ENCODE measurements at regions not wholly inside any gene's neighbourhood (a gene's known extent, or its start where the extent isn't known, plus 50 kb on each side); places are given as distances from the start of the nearest gene placed in this dataset.
A peak's percentile ranks its signal among the peaks of the same experiment; 100 is the strongest.

DNA sequence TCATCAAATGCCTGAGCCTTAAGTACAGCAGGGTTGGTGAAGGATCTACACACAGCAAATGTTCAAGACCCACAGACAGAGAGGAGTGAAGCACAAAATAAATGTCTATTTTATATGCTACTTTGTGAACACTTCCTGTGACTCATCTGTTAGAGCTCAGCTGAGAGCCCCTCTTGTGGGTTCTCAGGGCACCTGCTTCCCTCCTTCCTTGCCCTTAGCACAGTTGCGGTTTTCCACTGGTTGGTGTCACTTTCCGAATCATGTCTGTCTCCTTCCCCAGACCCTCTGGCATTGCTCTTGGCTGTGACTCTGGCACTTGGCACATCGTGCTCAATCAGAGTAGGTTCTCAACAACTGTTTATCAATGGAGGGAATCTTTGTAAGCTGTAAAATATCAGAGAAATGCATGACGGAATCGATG is 128.5 kb upstream of the STC2 start:
- no peak overlapping the region for H3K9ac ChIP-seq (ENCODE audit: low read length in 5 of 5)

DNA sequence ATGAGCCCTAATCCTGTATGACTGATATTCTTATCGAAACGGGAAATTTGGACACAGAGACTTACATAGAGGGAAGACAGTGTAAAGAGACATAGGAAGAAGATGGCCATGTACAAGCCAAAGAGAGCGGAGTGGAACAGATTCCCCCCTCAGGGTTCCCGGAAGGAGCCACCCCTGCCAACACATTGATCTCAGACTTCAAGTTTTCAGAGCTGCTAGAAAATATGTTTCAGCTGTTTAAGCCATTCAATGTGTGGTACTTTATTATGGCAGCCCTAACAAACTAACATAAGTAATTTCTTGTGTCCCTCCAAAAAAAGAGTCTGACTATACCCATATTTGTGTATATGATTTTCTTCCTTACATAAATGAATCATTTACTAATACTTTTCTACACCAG is 128.0 kb upstream of the STC2 start:
- peak overlapping the region; percentile 28 for H3K27ac ChIP-seq (ENCODE audit: low read depth, low read length)
- H3K4me3 ChIP-seq (ENCODE audit: low read depth in 1 of 5, low read length in 5 of 5), result no peak overlapping the region
- no peaks in the 10 kb centered on the region for H3K27me3 ChIP-seq (ENCODE audit: control insufficient read depth in 5 of 5, insufficient read depth in 4 of 5, low read length in 5 of 5)
- H3K9me3 ChIP-seq (ENCODE audit: control insufficient read depth in 5 of 5, low read length in 5 of 5), result no peaks in the 10 kb centered on the region
- no peak overlapping the region for H3K9ac ChIP-seq (ENCODE audit: low read length in 5 of 5)
- H3K36me3 ChIP-seq (ENCODE audit: control insufficient read depth in 5 of 5, insufficient read depth in 5 of 5, low read length in 5 of 5), result no peaks in the 10 kb centered on the region
- H3K4me1 ChIP-seq (ENCODE audit: control insufficient read depth in 5 of 5, insufficient read depth in 5 of 5, low read length in 5 of 5), result peaks cover 0 to 16% (median 10%) of the 10 kb centered on the region in 5 donors

More for the DNA sequence above, 128.5 kb upstream of the STC2 start:
- H3K4me1 ChIP-seq (ENCODE audit: control insufficient read depth in 5 of 5, insufficient read depth in 5 of 5, low read length in 5 of 5), result peaks cover 0 to 16% (median 10%) of the 10 kb centered on the region in 5 donors
- no peak overlapping the region for H3K4me3 ChIP-seq (ENCODE audit: low read depth in 1 of 5, low read length in 5 of 5)
- H3K27ac ChIP-seq (ENCODE audit: low read depth, low read length), result no peak overlapping the region
- no peaks in the 10 kb centered on the region for H3K9me3 ChIP-seq (ENCODE audit: control insufficient read depth in 5 of 5, low read length in 5 of 5)
- no peaks in the 10 kb centered on the region for H3K36me3 ChIP-seq (ENCODE audit: control insufficient read depth in 5 of 5, insufficient read depth in 5 of 5, low read length in 5 of 5)
- H3K27me3 ChIP-seq (ENCODE audit: control insufficient read depth in 5 of 5, insufficient read depth in 4 of 5, low read length in 5 of 5), result no peaks in the 10 kb centered on the region

DNA sequence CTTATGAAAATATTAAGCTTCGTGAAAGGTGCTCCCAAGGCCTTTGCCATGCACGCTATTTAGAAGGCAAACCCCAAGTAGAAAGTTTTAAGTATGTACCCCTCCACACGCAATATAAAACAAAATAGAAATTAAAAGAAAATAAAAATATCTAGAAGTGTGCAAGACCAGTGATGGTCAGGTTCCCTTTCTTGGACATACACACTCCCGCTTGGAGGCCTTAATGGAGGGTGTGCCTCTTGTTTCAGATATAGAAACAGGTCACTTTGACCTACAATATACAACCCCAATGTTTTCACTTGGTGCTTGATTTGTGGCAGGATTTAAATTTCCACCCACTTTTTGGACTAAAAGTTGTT is 127.4 kb upstream of the STC2 start:
- peak overlapping the region; percentile 28 for H3K27ac ChIP-seq (ENCODE audit: low read depth, low read length)

DNA sequence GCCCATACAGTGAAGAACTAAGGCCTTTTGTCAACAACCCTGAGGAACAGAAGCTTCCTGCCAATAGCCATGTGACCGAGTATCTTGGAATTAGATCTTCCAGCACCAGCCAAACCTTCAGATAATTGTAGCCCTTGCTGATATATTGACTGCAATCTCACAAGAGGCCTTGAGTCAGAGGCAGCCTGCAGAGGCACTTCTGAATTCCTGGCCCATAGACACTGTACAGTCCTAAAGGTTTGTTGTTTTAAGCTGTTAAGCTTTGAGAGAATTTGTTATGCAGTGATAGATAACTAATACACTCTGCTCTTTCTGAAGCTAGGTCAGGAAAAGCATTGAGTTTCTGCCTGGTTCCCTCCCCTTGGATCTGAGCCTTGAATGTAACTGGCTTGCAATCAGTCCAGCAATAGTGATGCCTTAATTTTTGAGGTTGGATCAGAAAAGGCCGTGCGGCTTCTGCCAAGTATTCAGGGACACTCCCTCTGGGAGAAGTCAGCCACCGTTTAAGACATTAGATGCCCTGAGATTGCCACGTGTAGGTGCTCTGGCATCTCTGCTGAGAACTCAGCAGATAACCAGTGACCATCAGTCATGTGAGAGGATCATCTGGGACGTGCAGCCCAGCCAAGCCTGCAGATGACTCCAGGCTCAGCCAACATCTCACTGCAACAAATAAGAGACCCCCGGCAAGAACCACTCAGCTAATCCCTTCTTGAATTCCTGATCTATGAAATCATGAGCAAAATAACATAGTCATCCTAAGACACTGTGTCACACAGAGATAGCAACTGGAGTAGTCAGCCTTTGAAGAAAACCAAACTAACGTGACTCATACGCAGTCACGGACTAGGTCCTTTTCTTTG is 126.8 kb upstream of the STC2 start:
- Histone ChIP-seq H3K27me3 (ENCODE audit: control insufficient read depth in 5 of 5, insufficient read depth in 4 of 5, low read length in 5 of 5) (no peaks in the 10 kb centered on the region), H3K27ac (ENCODE audit: low read depth, low read length) (peak overlapping the region; percentile 47), H3K9ac (ENCODE audit: low read length in 5 of 5) (no peak overlapping the region), H3K36me3 (ENCODE audit: control insufficient read depth in 5 of 5, insufficient read depth in 5 of 5, low read length in 5 of 5) (no peaks in the 10 kb centered on the region), H3K4me3 (ENCODE audit: low read depth in 1 of 5, low read length in 5 of 5) (no peak overlapping the region), H3K9me3 (ENCODE audit: control insufficient read depth in 5 of 5, low read length in 5 of 5) (no peaks in the 10 kb centered on the region), H3K4me1 (ENCODE audit: control insufficient read depth in 5 of 5, insufficient read depth in 5 of 5, low read length in 5 of 5) (peaks cover 0 to 16% (median 10%) of the 10 kb centered on the region in 5 donors)

More for the DNA sequence above, 127.4 kb upstream of the STC2 start:
- no peak overlapping the region for H3K9ac ChIP-seq (ENCODE audit: low read length in 5 of 5)
- H3K4me1 ChIP-seq (ENCODE audit: control insufficient read depth in 5 of 5, insufficient read depth in 5 of 5, low read length in 5 of 5), result peaks cover 0 to 16% (median 10%) of the 10 kb centered on the region in 5 donors
- H3K9me3 ChIP-seq (ENCODE audit: control insufficient read depth in 5 of 5, low read length in 5 of 5), result no peaks in the 10 kb centered on the region
- no peak overlapping the region for H3K4me3 ChIP-seq (ENCODE audit: low read depth in 1 of 5, low read length in 5 of 5)
- no peaks in the 10 kb centered on the region for H3K36me3 ChIP-seq (ENCODE audit: control insufficient read depth in 5 of 5, insufficient read depth in 5 of 5, low read length in 5 of 5)
- H3K27me3 ChIP-seq (ENCODE audit: control insufficient read depth in 5 of 5, insufficient read depth in 4 of 5, low read length in 5 of 5), result no peaks in the 10 kb centered on the region

DNA sequence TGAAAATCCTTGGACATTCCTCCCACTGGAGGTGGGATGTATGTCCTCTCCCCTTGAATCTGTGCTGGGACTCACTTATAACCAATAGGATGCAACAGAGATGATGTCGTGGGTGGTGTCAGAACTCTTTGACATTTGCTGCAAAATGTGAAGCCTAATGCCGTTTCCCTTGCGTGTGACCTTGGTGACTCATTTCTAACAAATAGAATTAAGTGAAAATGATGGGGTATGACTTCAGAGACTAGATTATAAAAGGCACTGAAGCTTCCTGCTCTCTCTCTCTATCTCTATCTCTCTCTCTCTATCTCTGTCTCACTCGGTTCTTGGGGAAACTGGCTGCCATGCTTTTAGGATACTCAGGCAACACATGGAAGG is 126.1 kb upstream of the STC2 start:
- H3K4me3 ChIP-seq (ENCODE audit: low read depth in 1 of 5, low read length in 5 of 5), result no peak overlapping the region
- no peaks in the 10 kb centered on the region for H3K36me3 ChIP-seq (ENCODE audit: control insufficient read depth in 5 of 5, insufficient read depth in 5 of 5, low read length in 5 of 5)
- H3K9me3 ChIP-seq (ENCODE audit: control insufficient read depth in 5 of 5, low read length in 5 of 5), result no peaks in the 10 kb centered on the region
- H3K4me1 ChIP-seq (ENCODE audit: control insufficient read depth in 5 of 5, insufficient read depth in 5 of 5, low read length in 5 of 5), result peaks cover 0 to 16% (median 10%) of the 10 kb centered on the region in 5 donors
- no peaks in the 10 kb centered on the region for H3K27me3 ChIP-seq (ENCODE audit: control insufficient read depth in 5 of 5, insufficient read depth in 4 of 5, low read length in 5 of 5)
- no peak overlapping the region for H3K9ac ChIP-seq (ENCODE audit: low read length in 5 of 5)
- H3K27ac ChIP-seq (ENCODE audit: low read depth, low read length), result peak overlapping the region; percentile 47

DNA sequence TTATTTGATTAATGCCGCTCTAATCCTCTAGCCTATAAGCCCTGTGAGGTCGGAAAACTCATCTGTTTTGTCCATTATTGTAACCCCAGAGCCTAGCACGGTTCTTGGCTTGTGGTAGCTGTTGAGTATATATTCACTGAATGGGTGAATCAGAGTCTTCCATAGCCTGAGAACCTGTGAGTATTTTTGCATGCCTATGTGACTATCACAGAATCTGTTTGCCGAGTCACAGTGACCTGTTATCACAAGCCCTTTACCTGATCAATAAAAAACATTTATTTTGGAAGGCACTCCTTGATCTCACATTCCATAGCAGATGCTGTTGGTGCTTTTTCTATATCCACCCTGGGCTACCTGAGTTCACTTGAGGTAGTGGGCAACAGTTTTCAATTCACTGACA is 125.0 kb upstream of the STC2 start:
- no peak overlapping the region for H3K4me3 ChIP-seq (ENCODE audit: low read depth in 1 of 5, low read length in 5 of 5)
- H3K4me1 ChIP-seq (ENCODE audit: control insufficient read depth in 5 of 5, insufficient read depth in 5 of 5, low read length in 5 of 5), result peaks cover 0 to 16% (median 10%) of the 10 kb centered on the region in 5 donors
- H3K27ac ChIP-seq (ENCODE audit: low read depth, low read length), result no peak overlapping the region
- H3K9me3 ChIP-seq (ENCODE audit: control insufficient read depth in 5 of 5, low read length in 5 of 5), result no peaks in the 10 kb centered on the region
- no peaks in the 10 kb centered on the region for H3K27me3 ChIP-seq (ENCODE audit: control insufficient read depth in 5 of 5, insufficient read depth in 4 of 5, low read length in 5 of 5)
- no peak overlapping the region for H3K9ac ChIP-seq (ENCODE audit: low read length in 5 of 5)
- H3K36me3 ChIP-seq (ENCODE audit: control insufficient read depth in 5 of 5, insufficient read depth in 5 of 5, low read length in 5 of 5), result no peaks in the 10 kb centered on the region

DNA sequence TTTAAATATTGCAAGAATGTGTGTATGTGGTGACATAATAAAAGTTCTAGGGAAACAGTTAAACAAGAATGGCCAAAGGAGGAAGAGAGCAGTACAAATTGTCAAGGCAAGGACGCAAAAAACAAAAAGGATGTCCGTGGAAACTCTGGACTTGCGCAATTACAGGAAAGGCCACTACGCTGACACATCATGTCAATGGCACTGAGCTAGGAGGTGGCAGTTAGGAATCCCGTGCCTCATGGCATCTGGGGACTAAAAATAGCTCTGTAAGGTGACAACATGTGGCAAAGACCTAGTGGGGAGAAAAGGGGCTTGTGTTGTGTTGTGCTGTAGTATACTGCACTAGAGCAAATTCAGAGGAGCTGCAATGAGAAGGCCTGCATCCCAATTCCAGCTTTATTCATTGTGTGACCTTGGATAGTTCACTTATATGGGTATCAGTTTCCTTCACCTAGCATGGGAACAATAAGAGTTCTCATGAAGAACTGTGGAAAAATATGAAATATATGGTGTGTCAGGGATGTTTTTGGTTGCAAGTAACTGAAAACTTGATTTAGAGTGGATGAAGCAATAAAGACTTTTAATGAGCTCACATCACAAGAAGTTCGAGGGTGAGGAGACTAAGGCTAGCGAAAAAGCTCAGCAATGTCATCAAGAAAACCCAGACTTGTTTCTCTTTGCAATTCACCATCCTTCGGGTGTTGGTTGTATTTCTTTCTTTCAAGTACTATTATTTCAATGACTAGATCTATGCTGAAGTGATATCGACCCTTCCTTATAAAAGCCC is 124.1 kb upstream of the STC2 start:
- Histone ChIP-seq H3K9me3 (ENCODE audit: control insufficient read depth in 5 of 5, low read length in 5 of 5) (no peaks in the 10 kb centered on the region), H3K36me3 (ENCODE audit: control insufficient read depth in 5 of 5, insufficient read depth in 5 of 5, low read length in 5 of 5) (no peaks in the 10 kb centered on the region), H3K9ac (ENCODE audit: low read length in 5 of 5) (no peak overlapping the region), H3K4me3 (ENCODE audit: low read depth in 1 of 5, low read length in 5 of 5) (no peak overlapping the region), H3K4me1 (ENCODE audit: control insufficient read depth in 5 of 5, insufficient read depth in 5 of 5, low read length in 5 of 5) (peaks cover 0 to 9% (median 6%) of the 10 kb centered on the region in 5 donors), H3K27ac (ENCODE audit: low read depth, low read length) (no peak overlapping the region), H3K27me3 (ENCODE audit: control insufficient read depth in 5 of 5, insufficient read depth in 4 of 5, low read length in 5 of 5) (no peaks in the 10 kb centered on the region)

DNA sequence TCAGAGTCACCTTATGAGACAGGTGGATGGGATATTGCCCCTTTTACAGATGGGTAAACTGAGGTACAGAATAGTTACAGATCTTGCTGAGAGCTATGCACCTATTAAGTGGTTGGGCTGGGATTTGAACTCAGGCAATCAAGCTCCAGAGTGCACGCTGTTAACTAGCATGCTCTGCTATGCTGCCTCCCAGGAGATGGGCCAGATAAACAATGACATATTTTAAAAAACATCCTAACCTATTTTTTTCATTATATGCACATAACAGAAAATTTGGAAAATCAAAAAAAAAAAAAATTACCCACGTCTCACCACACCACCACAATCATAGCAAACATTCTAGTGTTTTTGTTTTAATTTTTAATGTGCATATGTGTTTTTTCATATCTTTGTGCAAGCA is 123.4 kb upstream of the STC2 start:
- H3K27me3 ChIP-seq (ENCODE audit: control insufficient read depth in 5 of 5, insufficient read depth in 4 of 5, low read length in 5 of 5), result no peaks in the 10 kb centered on the region
- H3K27ac ChIP-seq (ENCODE audit: low read depth, low read length), result no peak overlapping the region
- H3K36me3 ChIP-seq (ENCODE audit: control insufficient read depth in 5 of 5, insufficient read depth in 5 of 5, low read length in 5 of 5), result no peaks in the 10 kb centered on the region
- H3K4me1 ChIP-seq (ENCODE audit: control insufficient read depth in 5 of 5, insufficient read depth in 5 of 5, low read length in 5 of 5), result peaks cover 0 to 4% (median 0%) of the 10 kb centered on the region in 5 donors
- no peaks in the 10 kb centered on the region for H3K9me3 ChIP-seq (ENCODE audit: control insufficient read depth in 5 of 5, low read length in 5 of 5)
- no peak overlapping the region for H3K4me3 ChIP-seq (ENCODE audit: low read depth in 1 of 5, low read length in 5 of 5)
- no peak overlapping the region for H3K9ac ChIP-seq (ENCODE audit: low read length in 5 of 5)

DNA sequence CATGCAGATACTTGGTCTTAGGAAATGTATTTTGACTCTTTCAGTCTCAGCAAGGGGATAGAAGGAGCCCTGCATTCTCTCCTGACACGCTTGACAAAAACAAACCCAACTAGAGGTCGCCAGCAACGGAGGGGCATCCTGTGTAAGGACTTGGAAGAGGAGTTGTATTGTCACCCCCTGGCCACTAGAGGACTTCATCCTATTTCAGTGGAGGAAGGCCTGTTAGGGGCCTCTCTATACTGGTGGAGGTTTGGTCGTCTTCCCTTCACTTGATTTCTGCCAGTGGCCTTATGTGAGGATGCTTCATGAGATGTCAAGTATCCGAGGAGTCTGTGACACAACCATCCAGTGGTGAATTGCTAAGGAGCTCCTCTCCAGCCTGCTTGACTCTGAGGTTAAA is 122.8 kb upstream of the STC2 start:
- H3K27ac ChIP-seq (ENCODE audit: low read depth, low read length), result no peak overlapping the region
- H3K36me3 ChIP-seq (ENCODE audit: control insufficient read depth in 5 of 5, insufficient read depth in 5 of 5, low read length in 5 of 5), result no peaks in the 10 kb centered on the region
- no peaks in the 10 kb centered on the region for H3K9me3 ChIP-seq (ENCODE audit: control insufficient read depth in 5 of 5, low read length in 5 of 5)
- no peak overlapping the region for H3K9ac ChIP-seq (ENCODE audit: low read length in 5 of 5)
- H3K4me1 ChIP-seq (ENCODE audit: control insufficient read depth in 5 of 5, insufficient read depth in 5 of 5, low read length in 5 of 5), result peaks cover 0 to 4% (median 0%) of the 10 kb centered on the region in 5 donors
- H3K27me3 ChIP-seq (ENCODE audit: control insufficient read depth in 5 of 5, insufficient read depth in 4 of 5, low read length in 5 of 5), result no peaks in the 10 kb centered on the region
- H3K4me3 ChIP-seq (ENCODE audit: low read depth in 1 of 5, low read length in 5 of 5), result no peak overlapping the region

DNA sequence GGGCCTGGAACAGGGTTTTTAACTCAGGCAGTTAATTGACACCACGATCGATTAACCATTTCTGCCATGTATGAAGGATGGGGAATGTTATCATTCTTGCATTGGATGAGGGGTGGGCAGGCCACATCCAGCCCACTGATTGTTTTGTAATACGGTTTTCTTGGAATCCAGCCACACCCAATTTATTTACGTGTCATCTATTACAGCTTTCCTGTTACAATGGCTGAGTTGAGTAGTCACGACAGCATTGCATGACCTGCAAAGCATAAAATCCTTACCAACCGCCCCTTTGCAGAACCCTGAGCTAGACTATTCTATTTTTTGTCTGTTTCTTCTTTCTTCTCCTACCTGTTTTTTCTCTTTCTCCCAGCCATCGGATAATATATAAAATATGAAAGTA is 122.0 kb upstream of the STC2 start:
- H3K27ac ChIP-seq (ENCODE audit: low read depth, low read length), result no peak overlapping the region
- no peak overlapping the region for H3K9ac ChIP-seq (ENCODE audit: low read length in 5 of 5)
- no peaks in the 10 kb centered on the region for H3K27me3 ChIP-seq (ENCODE audit: control insufficient read depth in 5 of 5, insufficient read depth in 4 of 5, low read length in 5 of 5)
- H3K9me3 ChIP-seq (ENCODE audit: control insufficient read depth in 5 of 5, low read length in 5 of 5), result no peaks in the 10 kb centered on the region
- no peak overlapping the region for H3K4me3 ChIP-seq (ENCODE audit: low read depth in 1 of 5, low read length in 5 of 5)
- peaks cover 0 to 4% (median 0%) of the 10 kb centered on the region in 5 donors for H3K4me1 ChIP-seq (ENCODE audit: control insufficient read depth in 5 of 5, insufficient read depth in 5 of 5, low read length in 5 of 5)
- no peaks in the 10 kb centered on the region for H3K36me3 ChIP-seq (ENCODE audit: control insufficient read depth in 5 of 5, insufficient read depth in 5 of 5, low read length in 5 of 5)
